GM12865 (cell line): ENCODE measurements at regions not wholly inside any gene's neighbourhood (a gene's known extent, or its start where the extent isn't known, plus 50 kb on each side); places are given as distances from the start of the nearest gene placed in this dataset.

Experiments
- DNase-seq: peaks from one replicate; pipeline ENCODE4 v3.0.0; 2010; ENCODE audit warnings: low read depth
- H3K4me3 ChIP-seq: 2 replicates; pipeline ENCODE4 v1.5.1; 2011; ENCODE audit warnings: mild to moderate bottlenecking, low read depth, low read length, control low read depth
- TF ChIP-seq, protein P1 (sequence below): IDR thresholded peaks from 2 replicates; pipeline ENCODE4 v1.5.1; 2011; ENCODE audit warnings: low read length, control low read depth, low read depth, inconsistent platforms; ENCODE audit not compliant: insufficient read depth; ENCODE audit errors: missing control alignments

DNA sequence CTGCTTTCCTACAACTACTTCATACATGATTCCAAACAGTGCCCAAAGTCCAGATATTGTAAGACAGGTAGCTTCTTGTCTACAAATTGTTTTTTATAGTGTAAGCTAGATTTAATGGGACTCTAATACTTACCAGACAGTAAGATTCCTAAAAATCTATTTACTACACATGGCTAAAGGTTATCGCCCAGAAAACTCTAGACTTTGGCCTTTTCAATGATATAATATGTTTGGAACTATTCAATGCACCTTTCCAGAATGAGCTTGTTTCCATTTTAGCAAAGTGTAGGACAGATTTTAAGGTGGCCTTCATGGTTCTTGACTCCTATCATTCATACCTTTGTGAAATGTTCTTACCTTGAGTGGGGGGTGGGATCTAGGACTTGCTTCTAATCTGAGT lies 951.0 kb downstream of the SORCS1 start:
- TF ChIP-seq, protein P1, sequence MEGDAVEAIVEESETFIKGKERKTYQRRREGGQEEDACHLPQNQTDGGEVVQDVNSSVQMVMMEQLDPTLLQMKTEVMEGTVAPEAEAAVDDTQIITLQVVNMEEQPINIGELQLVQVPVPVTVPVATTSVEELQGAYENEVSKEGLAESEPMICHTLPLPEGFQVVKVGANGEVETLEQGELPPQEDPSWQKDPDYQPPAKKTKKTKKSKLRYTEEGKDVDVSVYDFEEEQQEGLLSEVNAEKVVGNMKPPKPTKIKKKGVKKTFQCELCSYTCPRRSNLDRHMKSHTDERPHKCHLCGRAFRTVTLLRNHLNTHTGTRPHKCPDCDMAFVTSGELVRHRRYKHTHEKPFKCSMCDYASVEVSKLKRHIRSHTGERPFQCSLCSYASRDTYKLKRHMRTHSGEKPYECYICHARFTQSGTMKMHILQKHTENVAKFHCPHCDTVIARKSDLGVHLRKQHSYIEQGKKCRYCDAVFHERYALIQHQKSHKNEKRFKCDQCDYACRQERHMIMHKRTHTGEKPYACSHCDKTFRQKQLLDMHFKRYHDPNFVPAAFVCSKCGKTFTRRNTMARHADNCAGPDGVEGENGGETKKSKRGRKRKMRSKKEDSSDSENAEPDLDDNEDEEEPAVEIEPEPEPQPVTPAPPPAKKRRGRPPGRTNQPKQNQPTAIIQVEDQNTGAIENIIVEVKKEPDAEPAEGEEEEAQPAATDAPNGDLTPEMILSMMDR, result no peak
- DNase-seq, result no peak
- no peak overlapping the region for H3K4me3 ChIP-seq

DNA sequence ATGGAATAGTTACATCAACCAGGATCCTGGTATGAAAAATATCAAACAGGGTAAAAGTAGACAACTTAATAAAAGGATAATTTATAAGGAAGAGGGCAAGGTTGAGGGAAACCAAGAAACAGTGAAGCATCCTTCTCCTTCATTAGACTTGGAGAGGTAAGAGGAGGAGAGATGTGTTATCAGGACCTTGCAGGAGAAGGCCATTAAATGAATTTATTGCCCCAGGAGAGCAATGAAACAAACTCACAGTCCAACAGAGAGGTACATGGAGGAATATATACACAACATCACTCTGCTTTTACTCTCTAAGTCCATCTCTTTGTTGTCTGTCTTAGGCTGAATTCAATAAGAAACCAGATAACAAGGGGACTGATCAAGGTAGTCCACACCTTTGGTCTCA lies 966.2 kb downstream of the SORCS1 start:
- no peak overlapping the region for H3K4me3 ChIP-seq
- DNase-seq, result no peak
- TF ChIP-seq, protein P1, result no peak

DNA sequence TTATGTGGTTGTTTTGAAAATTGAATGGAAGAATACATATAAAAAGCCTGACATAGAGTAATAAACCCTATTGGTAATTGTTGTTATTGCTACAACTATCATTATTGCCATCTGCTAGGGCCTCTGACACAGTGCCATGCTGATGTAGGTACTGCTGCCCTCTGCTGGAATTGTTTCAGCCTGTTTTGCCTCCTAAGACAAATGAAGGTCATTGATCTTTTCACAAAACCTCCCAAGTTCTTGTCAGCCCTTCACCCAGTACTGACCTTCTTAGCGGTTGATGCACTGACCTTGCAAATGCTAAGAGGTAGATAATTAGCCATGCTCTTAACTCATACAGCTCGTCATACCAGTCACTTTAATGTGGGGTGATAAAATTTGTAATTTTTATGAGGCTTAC lies 975.2 kb downstream of the SORCS1 start:
- H3K4me3 ChIP-seq, result no peak overlapping the region
- TF ChIP-seq, protein P1, result peak; percentile 54
- DNase-seq, result peak; percentile 57

DNA sequence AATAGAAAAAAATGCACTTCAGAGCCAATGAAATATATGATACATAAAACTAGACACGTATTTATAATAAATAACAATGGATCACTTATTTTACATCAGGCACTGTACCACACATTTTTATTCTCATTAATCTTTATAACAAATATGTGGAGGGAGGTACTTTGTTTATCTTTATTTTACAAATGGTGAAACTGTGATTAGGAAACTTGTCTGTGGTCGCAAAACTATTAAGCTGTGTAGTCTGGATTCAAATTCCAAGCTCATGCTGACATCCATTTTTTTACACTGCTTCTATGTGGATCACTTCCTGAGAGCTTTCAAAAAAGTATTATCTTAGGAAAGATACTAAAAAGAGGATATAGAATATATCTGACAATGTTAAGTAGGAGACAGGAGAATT lies 978.6 kb downstream of the SORCS1 start:
- TF ChIP-seq, protein P1, result no peak
- no peak for DNase-seq
- no peak overlapping the region for H3K4me3 ChIP-seq

DNA sequence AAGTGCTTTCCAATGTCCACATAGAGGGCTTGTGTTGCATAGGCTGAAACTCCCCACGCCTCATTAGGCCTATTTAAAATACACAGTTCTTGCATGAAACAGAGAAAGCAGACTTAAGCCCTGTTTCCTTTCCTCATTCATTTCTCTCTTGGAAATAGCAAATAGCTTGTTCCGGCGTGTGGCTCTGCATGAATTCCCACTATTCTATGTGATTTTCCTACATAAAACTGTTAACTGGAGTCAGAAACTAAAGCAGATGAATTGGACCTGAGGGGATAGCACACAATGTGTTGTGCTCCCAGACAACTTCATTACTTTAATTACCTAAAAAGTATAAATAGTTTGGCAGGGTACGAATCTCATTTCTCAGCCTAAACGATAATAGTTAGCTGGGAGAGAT lies 981.5 kb downstream of the SORCS1 start:
- H3K4me3 ChIP-seq, result no peak overlapping the region
- TF ChIP-seq, protein P1, result no peak
- no peak for DNase-seq

DNA sequence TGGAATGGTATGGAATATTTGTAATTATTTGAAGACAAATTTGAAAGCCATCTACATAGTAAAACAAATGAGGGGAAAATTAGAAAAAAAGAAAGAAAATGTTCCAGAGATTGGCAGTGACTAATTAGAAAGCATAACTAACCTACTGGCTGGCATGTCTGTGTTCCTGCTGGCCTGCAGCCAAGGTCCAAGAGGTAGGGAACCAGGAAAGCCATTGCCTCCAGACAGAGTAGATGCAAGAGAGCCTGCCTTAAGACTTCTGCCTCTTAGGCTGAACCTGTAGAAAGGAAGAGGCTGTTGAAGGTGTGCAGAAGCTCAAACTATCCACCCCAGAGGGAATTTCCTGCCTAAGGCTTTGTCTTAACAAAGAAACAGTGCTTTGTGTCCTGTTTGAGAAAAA lies 982.0 kb downstream of the SORCS1 start:
- TF ChIP-seq, protein P1, result no peak
- DNase-seq, result no peak
- H3K4me3 ChIP-seq, result no peak overlapping the region

DNA sequence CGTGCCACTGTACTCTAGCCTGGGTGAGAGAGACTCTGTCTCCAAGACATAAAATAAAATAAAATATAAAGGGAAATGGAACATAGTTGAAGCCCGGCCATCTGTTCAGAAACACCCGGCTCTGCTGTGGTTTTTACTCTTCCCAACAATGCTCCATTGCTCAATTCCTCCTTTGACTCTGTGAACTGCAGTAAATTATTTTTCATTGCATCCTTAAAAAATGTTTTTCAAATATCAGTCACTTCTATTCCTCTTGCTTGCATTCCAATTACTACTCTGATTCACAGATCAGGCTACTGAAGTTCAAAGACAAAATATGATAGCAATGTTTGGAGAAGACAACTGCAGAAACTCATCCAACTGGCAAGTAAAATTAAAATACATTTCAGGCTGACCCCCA lies 983.0 kb downstream of the SORCS1 start:
- DNase-seq, result no peak
- TF ChIP-seq, protein P1, result no peak
- H3K4me3 ChIP-seq, result no peak overlapping the region
